HFF-Myc (cell line): ENCODE measurements at regions not wholly inside any gene's neighbourhood (a gene's known extent, or its start where the extent isn't known, plus 50 kb on each side); places are given as distances from the start of the nearest gene placed in this dataset.

Experiments used
- DNase-seq: peaks from one replicate; pipeline ENCODE4 v3.0.0-alpha.2; 2011; ENCODE audit warnings: low read depth; ENCODE audit errors: extremely low read depth
- H3K4me3 ChIP-seq: replicated peaks from 2 replicates; pipeline ENCODE4 v1.5.1; 2011; ENCODE audit warnings: low read depth, mild to moderate bottlenecking, control low read depth, low read length
- CTCF ChIP-seq: IDR thresholded peaks from 2 replicates; pipeline ENCODE4 v1.5.1; 2012; ENCODE audit warnings: mild to moderate bottlenecking, low read depth, low read length, control low read depth; ENCODE audit errors: missing control alignments

- TF ChIP-seq CTCF, result peak; percentile 94
These were observed 219.3 kb upstream of the GSE1 start for GRCh38 chr16:85393674-85394451.

GRCh38 chr16:85394456-85395206 is 218.5 kb upstream of the GSE1 start:
- DNase-seq, result no peak
- no peak for TF ChIP-seq CTCF
- no peak overlapping the region for H3K4me3 ChIP-seq

More at GRCh38 chr16:85393674-85394451, 219.3 kb upstream of the GSE1 start:
- H3K4me3 ChIP-seq, result no peak overlapping the region
- DNase-seq, result no peak

- DNase-seq, result peak; percentile 93
- no peak for TF ChIP-seq CTCF
- peak overlapping the region; percentile 19; the same call in 1 of the 2 replicates for H3K4me3 ChIP-seq
These were observed 217.8 kb upstream of the GSE1 start for GRCh38 chr16:85395207-85395912.

GRCh38 chr16:85395913-85396878 is 216.9 kb upstream of the GSE1 start:
- peak; percentile 39 for DNase-seq
- H3K4me3 ChIP-seq, result peak overlapping the region; percentile 19; the same call in 1 of the 2 replicates
- TF ChIP-seq CTCF, result no peak

GRCh38 chr16:85396879-85397871 is 215.9 kb upstream of the GSE1 start:
- no peak for DNase-seq
- no peak overlapping the region for H3K4me3 ChIP-seq
- TF ChIP-seq CTCF, result peak; percentile 12
